NCI-H1105 treated with DMSO at 0.1 percent for 48 hours (cell line): ENCODE measurements at regions not wholly inside any gene's neighbourhood (a gene's known extent, or its start where the extent isn't known, plus 50 kb on each side); places are given as distances from the start of the nearest gene placed in this dataset.
"Not testable (repeated sequence)": the region's sequence is repeated elsewhere in the genome, so short reads cannot be mapped to it uniquely, and the experiment has no call there.

ENCODE experiments used
- DNase-seq: peaks from one replicate; lab custom pipeline; 2025; lab: John Stamatoyannopoulos, UW

DNA sequence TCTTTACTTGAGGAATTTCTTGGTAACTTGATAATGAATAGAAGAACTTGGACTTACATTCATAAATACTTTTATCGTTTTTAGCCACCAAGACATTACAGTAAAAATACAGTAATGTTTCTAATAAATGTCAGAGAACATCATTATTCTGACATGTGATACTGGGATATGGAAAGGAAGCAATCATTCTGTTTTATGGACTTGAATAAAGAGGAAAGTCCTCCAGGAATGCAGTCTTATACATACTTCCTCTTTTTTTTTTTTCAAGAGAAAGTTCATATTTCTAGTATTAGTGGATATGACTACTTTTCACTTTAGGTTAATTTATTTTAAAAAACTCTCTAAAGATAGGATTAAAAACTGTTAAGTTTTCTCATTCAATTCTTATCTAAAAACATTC is 220.0 kb upstream of the SEMA3C start:
- DNase-seq: no peak

DNA sequence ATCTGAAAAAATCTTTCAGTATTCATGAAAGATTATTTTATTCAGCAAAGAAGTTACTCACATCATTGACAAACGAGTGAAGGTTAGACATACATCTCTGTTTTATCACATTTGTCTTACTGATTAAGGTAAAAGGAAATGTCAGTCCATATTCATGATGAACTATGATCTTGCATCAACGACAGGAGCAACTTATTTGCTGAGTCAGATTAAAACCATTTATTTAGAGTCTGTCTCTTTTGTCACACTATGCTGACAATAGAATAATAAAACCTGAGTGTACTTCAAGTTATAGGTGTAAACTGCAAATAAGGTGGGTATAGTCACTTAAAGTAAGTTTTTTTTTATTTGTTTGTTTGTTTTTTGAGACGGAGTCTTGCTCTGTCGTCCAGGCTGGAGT is 216.5 kb upstream of the SEMA3C start:
- no peak for DNase-seq

DNA sequence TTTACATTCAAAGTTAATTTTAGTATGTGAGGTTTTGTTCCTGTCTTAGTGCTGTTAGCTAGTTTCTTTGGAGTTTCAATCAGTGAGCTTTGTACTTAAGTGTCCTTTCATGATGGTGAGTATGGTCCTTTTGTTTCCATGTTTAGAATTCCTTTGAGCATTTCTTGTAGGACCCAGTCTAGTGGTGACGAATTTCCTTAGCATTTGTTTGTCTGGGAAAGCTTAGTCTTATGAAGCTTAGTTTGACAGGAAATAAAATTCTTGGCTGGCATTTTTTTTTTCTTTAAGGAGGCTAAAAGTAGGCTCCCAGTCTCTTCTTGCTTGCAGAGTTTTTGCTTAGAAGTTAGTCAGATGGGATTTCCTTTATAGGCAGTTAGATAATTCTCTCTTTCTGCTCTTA is 209.2 kb upstream of the SEMA3C start:
- no peak for DNase-seq

DNA sequence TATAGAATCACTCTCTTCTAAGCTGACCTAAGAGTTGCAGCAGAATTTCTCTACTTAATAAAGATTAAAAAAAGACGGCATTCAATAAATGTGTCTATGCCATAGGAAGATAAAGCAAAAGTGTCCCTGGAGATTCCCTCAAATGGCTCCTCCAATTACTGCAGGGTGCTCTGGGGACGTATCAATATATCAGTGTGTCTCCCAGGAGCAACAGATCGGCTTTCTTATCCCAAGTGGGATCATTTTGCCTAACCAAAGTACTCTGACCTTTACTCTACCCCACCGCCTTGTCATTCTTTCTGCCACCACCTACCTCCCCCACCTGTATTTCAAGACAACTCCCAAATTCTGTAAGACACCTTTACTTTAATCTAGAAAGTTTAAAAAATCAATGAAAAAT is 202.0 kb upstream of the SEMA3C start:
- DNase-seq: no peak

DNA sequence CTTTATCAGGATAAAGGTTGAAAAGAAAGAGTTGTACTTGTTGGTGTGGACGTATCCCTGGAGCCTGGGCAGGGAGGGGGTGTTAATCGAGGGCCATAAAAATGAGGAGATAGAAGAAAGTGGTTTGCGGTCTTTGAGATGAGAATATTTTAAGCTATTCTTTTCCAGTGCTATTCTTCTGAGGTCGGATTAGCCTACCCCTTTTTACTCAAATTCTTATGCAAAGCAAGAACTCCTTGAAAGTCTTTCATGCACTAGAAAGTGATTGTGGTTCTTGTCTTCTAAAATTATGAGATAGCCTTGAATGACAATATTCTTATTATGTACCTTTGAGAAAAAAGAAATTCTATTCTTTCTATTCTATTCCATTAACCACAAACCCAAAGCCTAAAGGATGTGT is 201.3 kb upstream of the SEMA3C start:
- no peak for DNase-seq

DNA sequence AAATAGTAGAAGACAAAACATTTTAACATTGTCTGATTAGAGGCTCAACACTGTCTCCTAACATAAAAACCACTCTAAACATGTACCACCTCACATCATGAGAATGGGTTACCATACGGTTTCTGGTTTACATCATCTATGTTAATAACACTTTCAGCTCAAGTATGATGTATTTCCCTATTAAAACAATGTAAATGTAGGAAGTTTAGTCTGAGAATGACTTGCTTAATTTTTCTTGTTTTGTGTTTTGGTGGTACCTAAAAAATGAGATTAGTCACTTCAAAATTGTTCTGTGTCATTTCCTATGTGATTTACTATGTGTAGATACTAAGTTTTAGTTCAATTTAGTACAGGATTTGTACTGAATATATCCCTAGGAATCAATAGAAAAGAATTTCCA is 195.8 kb upstream of the SEMA3C start:
- DNase-seq: no peak

DNA sequence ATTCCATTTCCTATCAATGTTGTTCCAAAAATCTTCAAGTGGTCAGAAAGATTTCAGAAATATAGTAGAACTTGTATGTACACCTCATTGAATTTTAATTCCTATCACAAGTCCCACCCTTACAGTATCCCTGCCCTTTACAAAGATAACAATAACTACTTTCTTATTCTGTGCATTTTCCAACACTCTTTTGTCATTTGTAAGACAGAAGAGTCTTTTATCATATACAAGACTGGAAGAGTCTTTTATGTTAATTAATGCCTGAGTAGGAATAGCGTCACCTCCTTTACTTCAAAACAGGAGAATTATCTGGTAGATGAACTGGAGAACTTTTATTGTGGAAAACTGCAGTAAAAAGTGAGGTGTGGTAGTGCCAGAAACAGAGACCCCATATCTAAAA is 193.9 kb upstream of the SEMA3C start:
- no peak for DNase-seq

DNA sequence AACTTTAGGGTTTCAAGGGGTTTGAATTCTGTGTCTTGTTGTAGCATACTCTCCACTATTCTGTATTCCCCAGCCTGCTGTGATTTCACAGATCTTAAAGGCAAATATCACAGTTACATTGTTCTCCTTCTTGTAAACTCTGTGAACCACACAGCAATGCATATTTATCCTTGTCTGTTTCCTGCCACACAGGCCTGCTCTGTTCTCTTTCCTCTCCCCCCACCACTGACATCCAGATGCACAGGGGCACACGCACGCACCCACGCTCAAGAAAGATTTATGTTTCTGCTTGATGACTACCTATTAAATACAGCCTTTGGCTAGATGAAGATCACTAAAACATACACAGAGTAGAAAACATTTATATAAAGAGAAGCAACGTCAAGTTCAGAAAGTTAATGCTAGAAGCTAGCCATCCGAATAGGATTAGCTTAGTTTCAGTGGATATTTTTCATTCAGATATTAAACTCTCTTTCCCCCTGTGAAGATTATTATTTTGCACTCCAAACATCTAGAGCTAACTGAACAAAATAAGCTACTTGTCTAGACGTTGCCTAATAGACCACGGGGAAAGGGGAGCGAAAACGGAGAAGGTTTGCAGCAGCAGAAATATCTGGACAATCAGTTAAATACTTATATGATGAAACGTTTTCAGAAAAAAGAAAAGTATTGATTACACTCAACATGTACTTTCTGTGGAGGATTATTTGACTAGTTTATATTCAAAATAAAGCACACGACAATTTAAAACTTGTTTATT is 193.1 kb upstream of the SEMA3C start:
- DNase-seq: no peak

DNA sequence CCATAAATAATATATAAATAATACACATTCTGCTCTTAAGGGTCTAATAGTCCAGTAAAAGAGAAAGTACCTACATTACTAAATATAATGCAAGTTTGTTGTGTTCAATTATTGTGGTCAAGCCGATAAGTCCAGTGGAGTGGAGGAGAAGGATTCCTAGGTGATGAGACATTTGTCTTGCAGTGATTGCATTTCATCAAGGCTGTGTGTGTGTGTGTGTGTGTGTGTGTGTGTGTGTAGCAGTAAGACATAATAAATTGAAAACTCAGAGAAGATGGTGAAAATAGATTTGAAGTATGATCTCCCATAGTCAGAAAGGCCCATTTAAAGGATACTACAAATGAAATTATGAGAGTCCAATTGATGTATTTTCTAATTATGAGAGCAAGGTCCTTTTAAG is 192.5 kb upstream of the SEMA3C start:
- no peak for DNase-seq

DNA sequence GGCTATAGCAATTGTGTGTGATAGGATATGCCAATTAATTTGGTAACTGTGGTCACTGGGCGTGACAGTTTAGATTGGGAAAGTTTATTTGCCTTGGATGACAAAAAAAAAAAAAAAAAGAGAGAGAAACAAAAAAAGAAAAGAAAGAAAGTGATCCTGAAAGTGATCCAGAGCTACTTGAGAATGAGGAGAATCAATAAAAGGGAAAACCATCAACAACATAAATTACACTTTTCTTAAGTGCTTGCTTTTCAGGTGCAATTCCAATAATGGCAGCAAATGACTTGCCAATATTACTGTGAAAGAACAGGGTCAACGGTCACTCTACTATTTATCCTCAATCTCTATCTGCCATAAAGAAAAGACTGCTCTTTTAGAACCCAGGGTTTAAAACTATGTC is 191.8 kb upstream of the SEMA3C start:
- peak; percentile 38 for DNase-seq

DNA sequence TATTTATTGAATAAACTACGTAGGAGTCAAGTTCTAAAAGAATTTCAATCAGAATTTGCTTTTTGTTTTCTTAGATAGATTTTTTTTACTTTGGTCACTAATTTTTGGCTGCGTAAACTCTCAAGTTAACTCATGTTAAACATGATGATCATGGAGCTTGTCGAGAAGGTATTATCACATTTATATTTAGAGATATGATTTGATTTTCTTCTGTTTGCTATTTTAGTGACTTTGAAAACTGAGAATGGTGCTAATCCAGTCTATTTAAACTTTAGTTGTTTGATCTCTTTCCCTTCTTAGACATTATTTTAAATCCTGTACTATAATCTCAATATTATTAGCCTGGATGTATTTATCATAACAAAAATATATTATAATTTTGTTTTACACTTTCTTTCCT is 179.4 kb upstream of the SEMA3C start:
- no peak for DNase-seq

DNA sequence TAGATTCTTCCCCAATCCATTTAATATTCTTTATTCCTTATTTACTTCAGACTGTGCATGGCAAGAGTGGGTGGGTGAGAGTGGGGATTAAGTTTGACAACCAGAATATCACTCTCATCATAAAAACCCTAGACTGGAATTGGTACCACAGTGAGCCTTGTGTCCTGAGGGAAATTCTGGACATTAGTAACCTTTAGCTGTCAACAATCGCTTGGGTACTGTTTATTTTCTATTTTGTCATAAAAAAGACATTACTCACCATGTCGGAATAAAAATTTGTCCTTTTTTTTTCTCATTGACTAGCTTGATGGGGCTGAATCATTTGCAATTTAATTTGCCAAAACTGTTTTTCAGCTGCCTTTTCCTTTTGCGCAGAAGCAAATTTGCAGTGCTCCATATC is 176.1 kb upstream of the SEMA3C start:
- DNase-seq: no peak

DNA sequence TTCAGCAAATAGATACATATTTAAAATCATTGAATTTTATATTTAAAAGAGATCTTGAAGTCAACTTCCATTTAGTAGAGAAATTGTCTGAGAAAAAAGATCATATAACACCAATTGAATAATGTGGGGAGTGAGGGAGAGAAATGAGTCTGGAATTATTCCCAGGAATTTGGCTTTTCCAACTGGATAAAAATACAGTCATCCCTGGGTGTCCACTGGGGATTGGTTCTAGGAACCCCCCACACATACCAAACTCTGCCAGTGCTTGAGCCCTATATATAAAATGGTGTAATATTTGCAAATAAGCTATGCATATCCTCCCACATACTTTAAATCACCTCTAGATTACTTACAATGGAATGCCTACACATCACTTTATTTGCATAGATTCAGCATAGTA is 162.8 kb upstream of the SEMA3C start:
- no peak for DNase-seq

DNA sequence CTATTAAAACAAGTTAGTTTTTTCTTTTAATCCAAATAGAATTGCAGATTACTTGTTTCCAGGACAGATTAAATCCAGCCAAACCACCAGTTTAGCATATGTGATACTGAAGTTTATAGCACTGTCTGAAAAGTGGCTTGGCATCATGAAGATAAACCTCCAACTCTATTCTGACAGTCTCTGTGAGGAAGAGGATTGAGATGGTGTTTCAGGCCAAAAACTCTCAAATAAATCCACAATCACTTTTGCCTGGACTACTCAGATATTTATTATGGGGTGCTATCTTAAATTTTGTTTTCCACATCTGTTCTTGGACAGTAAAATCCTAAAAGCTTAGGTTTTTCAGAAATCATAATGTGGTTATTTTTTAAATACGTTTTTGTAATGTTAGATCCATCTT is 161.7 kb upstream of the SEMA3C start:
- no peak for DNase-seq

DNA sequence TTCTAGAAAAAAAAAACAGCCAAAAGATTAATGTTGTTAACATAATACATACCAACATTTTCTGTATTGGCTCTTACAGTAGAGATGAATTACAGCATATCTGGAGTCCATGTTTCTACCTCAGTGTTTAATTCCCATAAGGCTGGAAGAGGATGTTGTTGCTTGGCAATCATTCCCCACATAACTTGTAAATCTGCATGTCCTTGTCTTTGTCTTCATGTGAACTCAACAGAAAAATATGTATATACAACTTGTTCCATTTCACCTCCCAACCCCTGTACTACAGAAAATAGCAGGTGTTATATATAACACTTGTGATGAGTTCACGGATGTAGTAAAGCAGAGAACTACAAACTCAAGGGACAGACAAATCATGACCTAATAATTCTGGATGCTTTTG is 160.9 kb upstream of the SEMA3C start:
- DNase-seq: no peak

DNA sequence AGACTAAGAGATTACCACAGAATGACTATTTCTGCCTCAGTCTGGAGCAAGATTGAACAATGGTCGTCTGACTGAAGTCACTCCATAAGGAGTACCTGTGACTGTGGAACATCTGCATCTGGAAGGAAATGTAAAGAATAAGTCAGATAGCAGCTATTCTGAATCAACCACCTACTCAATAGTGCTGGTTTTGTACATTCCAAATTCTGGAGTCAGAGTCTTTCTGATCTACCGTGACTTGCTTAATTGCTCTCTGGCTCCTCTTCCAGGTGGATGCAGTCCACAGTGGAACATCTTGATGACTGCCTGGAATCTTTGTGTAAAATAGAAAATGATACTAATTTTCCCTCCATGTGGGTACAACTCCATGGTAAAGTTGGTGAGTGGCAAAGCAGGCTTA is 156.3 kb upstream of the SEMA3C start:
- no peak for DNase-seq

DNA sequence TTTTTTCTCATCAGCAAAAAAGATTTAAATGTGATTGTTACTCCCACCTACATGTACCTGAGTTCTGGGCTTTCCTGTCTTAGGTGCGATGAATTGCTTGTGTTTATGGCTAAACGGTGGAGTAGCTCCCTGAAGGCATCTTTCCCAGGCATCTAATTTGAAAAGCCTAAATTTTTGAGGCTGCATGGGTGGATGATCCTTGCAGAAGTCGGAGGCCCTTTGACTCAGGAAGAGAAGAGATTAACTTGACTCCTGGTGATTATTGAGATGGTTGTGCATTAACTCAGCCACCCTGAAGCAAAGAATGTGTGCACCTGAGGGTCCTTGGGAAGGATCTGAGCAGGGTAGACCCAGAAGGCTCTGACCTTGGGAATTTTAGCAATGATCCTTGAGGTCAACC is 155.6 kb upstream of the SEMA3C start:
- no peak for DNase-seq

DNA sequence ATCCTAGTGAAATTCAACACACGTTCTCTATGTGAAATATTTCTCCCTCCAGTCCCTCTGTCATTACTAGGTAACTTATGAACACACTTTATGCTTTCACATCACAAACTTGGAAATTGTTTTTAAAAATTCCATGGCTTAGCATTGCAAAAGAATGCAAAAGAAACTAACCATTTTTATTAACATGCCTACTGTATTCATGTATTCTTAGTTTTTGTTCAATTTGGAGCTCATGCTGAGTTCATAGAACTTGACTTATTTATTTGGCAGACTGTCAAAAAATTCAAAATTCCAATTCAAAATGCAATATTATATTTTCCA is 155.0 kb upstream of the SEMA3C start:
- no peak for DNase-seq

DNA sequence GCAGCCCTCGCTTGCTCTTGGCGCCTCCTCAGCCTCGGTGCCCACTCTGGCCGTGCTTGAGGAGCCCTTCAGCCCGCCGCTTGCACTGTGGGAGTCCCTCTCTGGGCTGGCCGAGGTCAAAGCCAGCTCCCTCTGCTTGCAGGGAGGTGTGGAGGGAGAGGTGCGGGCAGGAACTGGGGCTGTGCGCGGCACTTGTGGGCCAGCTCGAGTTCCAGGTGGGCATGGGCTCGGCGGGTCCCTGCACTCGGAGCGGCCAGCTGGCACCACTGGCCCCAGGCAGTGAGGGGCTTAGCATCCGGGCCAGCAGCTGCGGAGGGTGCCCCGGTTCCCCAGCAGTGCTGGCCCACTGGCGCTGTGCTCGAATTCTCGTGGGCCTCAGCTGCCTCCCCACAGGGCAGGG is 152.1 kb upstream of the SEMA3C start:
- no peak for DNase-seq

DNA sequence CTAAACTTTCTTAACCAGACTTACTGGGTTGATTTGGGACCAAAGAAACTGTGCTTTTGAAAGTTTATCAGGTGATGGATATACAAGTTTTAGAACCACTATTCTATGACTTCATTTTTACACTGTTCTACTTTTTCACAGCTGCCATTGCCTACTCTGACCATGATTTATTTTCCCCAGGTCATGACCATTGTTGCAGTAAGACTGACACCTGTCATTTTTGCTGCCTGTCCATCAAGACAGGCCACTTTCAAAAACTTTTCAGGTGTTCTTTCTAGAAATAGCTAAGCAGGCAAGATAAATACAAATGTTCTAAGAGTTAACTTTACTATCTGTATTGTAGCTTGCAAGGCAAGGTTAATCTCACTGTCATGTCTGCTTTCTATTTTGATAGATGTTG is 147.9 kb upstream of the SEMA3C start:
- no peak for DNase-seq

DNA sequence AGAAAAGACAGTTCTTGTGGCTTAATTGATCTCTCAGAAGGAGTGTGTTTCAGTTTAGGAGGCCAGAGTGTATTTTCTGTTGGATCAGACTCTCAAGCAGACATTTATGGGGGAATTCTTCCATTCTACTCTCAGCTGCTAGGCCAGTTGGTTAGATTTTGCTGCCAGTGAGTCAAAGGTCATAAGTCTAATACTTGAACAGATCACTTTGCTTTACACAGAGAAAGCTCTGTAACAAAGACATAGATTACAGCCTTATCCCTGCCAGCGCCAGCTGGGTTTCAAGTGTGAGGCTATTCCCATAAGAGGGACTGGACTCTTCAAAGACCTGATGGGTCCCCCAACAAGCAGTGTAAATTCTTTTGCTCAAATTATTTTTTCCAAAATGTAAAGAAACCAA is 145.6 kb upstream of the SEMA3C start:
- DNase-seq: no peak

DNA sequence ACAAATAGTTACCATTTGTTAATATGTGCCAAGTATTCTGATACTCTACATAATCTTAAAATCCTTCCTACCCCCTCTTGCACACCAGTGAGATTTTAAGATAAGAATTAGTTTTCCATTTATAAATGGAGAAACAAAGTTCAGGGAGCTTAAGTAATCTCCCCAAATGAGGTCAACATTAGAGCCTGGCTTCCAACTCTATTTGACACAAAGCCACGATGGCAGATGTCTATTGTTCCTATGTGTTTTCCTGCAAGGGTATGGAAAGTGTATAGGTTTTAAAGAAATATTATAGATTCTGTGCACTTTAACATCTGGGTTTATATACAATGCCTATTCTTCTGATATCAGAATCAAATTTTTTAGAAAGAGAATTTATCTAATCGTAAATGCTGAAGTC is 143.9 kb upstream of the SEMA3C start:
- DNase-seq: no peak

DNA sequence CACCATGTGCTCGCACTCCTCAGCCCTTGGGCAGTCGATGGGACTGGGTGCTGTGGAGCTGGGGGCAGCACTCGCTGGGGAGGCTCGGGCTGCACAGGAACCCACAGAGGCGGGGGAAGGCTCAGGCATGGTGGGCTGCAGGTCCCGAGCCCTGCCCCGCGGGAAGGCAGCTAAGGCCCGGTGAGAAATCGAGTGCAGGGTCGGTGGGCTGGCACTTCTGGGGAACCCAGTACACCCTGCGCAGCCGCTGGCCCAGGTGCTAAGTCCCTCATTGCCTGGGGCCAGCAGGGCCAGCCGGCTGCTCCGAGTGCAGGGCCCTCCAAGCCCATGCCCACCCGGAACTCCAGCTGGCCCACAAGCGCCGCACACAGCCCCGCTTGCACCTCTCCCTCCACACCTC is 138.6 kb upstream of the SEMA3C start:
- DNase-seq: not testable (repeated sequence)

DNA sequence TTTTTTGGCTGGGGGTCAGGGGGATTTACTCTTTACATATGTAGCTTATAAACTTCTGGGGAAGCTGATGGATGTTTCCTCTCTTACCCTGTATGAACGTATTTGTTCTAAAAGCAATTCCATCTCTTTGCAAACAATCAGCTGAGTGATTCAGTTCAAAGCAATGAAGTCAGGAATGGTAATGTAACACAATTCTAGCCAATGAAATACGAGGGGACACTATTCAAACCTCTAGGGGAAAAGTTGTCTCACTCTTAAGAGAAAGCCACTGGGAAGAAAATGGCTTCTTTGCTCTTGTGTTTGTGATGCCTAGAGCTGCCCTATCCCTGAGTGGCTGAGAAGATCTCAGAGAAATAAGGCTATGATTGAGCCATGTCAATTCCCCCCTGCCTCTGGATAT is 134.8 kb upstream of the SEMA3C start:
- no peak for DNase-seq
